Esophagus squamous epithelium (tissue), 5 donors: ENCODE measurements at regions not wholly inside any gene's neighbourhood (a gene's known extent, or its start where the extent isn't known, plus 50 kb on each side); places are given as distances from the start of the nearest gene placed in this dataset.

ENCODE experiments used
- DNase-seq: peaks from one replicate; lab custom pipeline; 2025; lab: John Stamatoyannopoulos, UW
- H3K27ac ChIP-seq, 4 donors: fragments of 200-600 bp; sonication (generic); one replicate each; pipeline ENCODE4 v1.5.1; 2016 to 2019; ENCODE audit warnings: mild to moderate bottlenecking in 1 of 4
- H3K27me3 ChIP-seq, 4 donors: fragments of 200-600 bp; sonication (generic); 1 replicate in 3 of 4; 2 replicates in 1 of 4; pipeline versions ENCODE4 v1.5.1 to v1.6.0; 2017 to 2021; ENCODE audit warnings: antibody characterized with exemption in 1 of 4
- H3K36me3 ChIP-seq, 3 donors: fragments of 200-600 bp; sonication (generic); one replicate each; pipeline ENCODE4 v1.5.1; 2016 to 2019
- H3K4me1 ChIP-seq, 3 donors: fragments of 200-600 bp; sonication (generic); one replicate each; pipeline ENCODE4 v1.5.1; 2017 to 2019
- H3K4me3 ChIP-seq, 4 donors: fragments of 200-600 bp; sonication (generic); 1 replicate in 3 of 4; 2 replicates in 1 of 4; pipeline ENCODE4 v1.5.1; 2016 to 2019; ENCODE audit warnings: mild to moderate bottlenecking in 2 of 4, moderate library complexity in 1 of 4
- H3K9me3 ChIP-seq, 3 donors: fragments of 200-600 bp; sonication (generic); one replicate each; pipeline ENCODE4 v1.5.1; 2016 to 2019
- POLR2A ChIP-seq, 4 donors: fragments of 450-650 bp; IDR thresholded peaks; one replicate each; pipeline ENCODE4 v1.6.1; 2017; ENCODE audit warnings: antibody characterized with exemption in 4 of 4, mild to moderate bottlenecking in 4 of 4, moderate library complexity in 3 of 4
- WGBS, 2 donors: methylation state at CpG; one replicate each; pipeline ENCODE4 v1.1.5; 2018; 5-methylcytosine and 5-hydroxymethylcytosine counted together
- intact Hi-C: fragments of 100-400 bp; cut with DNase I; formaldehyde crosslinking; loops from one replicate; pipeline ENCODE4 v1.15.0; 2022
- TF ChIP-seq, protein P1 (sequence below), 6 experiments: fragments of 450-650 bp in 4 of 6; fragments of 200-600 bp in 2 of 6; sonication (generic) in 2 of 6; IDR thresholded peaks; one replicate each; pipeline ENCODE4 v1.5.1; 2016 to 2019; ENCODE audit warnings: antibody characterized with exemption in 6 of 6, mild to moderate bottlenecking in 4 of 6, moderate library complexity in 4 of 6
- donor health status: DM: yes; HTN: yes; CAD: no.

DNA sequence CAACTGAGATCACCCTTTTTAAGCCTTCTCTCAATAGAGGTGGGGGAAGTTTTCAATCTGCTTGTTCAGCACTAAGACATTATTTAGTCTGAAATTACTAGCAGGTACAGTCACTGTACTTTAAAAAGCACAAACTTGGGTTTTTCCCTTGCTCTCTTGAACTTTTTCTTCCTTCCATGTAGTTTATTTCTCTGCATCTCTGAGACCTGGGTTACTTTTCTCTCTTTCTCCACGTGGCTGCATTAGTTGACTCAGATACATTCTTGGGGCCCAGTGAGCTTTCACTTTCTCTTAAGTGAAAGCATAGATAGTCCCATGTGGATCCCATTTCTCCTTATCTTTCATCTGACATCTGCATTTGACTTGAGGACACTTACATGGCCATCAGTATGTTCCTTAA, 433.9 kb upstream of the MAP3K7 start:
- no peaks in the 10 kb centered on the region for H3K36me3 ChIP-seq
- 33 to 56% methylated on average over 1 of the region's 1 CpG for WGBS, 2 donors
- TF ChIP-seq POLR2A (IDR thresholded peaks at IDR 0.05): no peak
- H3K27me3 ChIP-seq: no peaks in the 10 kb centered on the region
- DNase-seq: no peak
- H3K4me1 ChIP-seq: no peaks in the 10 kb centered on the region
- H3K27ac ChIP-seq: no peak overlapping the region
- H3K9me3 ChIP-seq: no peaks in the 10 kb centered on the region
- no peak overlapping the region for H3K4me3 ChIP-seq
- intact Hi-C loops: no loop called here

- intact Hi-C loops: no loop called here
- 92 to 97% methylated on average over 3 of the region's 3 CpGs for WGBS, 2 donors
- Histone ChIP-seq H3K27ac (no peak overlapping the region), H3K9me3 (no peaks in the 10 kb centered on the region), H3K4me1 (no peaks in the 10 kb centered on the region), H3K27me3 (no peaks in the 10 kb centered on the region), H3K36me3 (no peaks in the 10 kb centered on the region), H3K4me3 (no peak overlapping the region)
- no peak for TF ChIP-seq POLR2A (IDR thresholded peaks at IDR 0.05)
- TF ChIP-seq, protein P1, sequence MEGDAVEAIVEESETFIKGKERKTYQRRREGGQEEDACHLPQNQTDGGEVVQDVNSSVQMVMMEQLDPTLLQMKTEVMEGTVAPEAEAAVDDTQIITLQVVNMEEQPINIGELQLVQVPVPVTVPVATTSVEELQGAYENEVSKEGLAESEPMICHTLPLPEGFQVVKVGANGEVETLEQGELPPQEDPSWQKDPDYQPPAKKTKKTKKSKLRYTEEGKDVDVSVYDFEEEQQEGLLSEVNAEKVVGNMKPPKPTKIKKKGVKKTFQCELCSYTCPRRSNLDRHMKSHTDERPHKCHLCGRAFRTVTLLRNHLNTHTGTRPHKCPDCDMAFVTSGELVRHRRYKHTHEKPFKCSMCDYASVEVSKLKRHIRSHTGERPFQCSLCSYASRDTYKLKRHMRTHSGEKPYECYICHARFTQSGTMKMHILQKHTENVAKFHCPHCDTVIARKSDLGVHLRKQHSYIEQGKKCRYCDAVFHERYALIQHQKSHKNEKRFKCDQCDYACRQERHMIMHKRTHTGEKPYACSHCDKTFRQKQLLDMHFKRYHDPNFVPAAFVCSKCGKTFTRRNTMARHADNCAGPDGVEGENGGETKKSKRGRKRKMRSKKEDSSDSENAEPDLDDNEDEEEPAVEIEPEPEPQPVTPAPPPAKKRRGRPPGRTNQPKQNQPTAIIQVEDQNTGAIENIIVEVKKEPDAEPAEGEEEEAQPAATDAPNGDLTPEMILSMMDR (IDR thresholded peaks at IDR 0.05): no peak
- DNase-seq: no peak
Observed at GRCh38 chr6:91018586-91018985, 431.7 kb upstream of the MAP3K7 start.

- intact Hi-C loops: no loop called here
- Histone ChIP-seq H3K9me3 (no peaks in the 10 kb centered on the region), H3K27me3 (no peaks in the 10 kb centered on the region), H3K4me1 (peaks cover 0 to 5% (median 0%) of the 10 kb centered on the region in 3 donors), H3K36me3 (no peaks in the 10 kb centered on the region), H3K27ac (no peak overlapping the region), H3K4me3 (no peak overlapping the region)
- DNase-seq: no peak
- TF ChIP-seq POLR2A (IDR thresholded peaks at IDR 0.05): no peak
- TF ChIP-seq, protein P1 (IDR thresholded peaks at IDR 0.05): no peak
Observed at GRCh38 chr6:91013511-91013910, 426.6 kb upstream of the MAP3K7 start.

- Histone ChIP-seq H3K9me3 (no peaks in the 10 kb centered on the region), H3K4me1 (peaks cover 0 to 8% (median 0%) of the 10 kb centered on the region in 3 donors), H3K36me3 (no peaks in the 10 kb centered on the region), H3K27me3 (no peaks in the 10 kb centered on the region), H3K4me3 (no peak overlapping the region), H3K27ac (no peak overlapping the region)
- DNase-seq: no peak
- WGBS, 2 donors: 42 to 43% methylated on average over 4 of the region's 4 CpGs
- intact Hi-C loops: loop anchor here (10.0 kb wide), 1 partner anchor 1442 kb away; no protein-coding TSS in a partner anchor
- TF ChIP-seq, protein P1 (IDR thresholded peaks at IDR 0.05): no peak
Observed at GRCh38 chr6:90997076-90997475, 410.2 kb upstream of the MAP3K7 start.

- Histone ChIP-seq H3K27me3 (no peaks in the 10 kb centered on the region), H3K4me3 (no peak overlapping the region), H3K27ac (no peak overlapping the region), H3K9me3 (no peaks in the 10 kb centered on the region), H3K4me1 (peaks cover 0 to 8% (median 0%) of the 10 kb centered on the region in 3 donors), H3K36me3 (no peaks in the 10 kb centered on the region)
- 33 to 48% methylated on average over 3 of the region's 3 CpGs for WGBS, 2 donors
- intact Hi-C loops: loop anchor here (10.0 kb wide), 1 partner anchor 1439 kb away; no protein-coding TSS in a partner anchor
- TF ChIP-seq, protein P1 (IDR thresholded peaks at IDR 0.05): no peak
- no peak for TF ChIP-seq POLR2A (IDR thresholded peaks at IDR 0.05)
- no peak for DNase-seq
Observed at GRCh38 chr6:90993770-90994169, 406.9 kb upstream of the MAP3K7 start.

DNA sequence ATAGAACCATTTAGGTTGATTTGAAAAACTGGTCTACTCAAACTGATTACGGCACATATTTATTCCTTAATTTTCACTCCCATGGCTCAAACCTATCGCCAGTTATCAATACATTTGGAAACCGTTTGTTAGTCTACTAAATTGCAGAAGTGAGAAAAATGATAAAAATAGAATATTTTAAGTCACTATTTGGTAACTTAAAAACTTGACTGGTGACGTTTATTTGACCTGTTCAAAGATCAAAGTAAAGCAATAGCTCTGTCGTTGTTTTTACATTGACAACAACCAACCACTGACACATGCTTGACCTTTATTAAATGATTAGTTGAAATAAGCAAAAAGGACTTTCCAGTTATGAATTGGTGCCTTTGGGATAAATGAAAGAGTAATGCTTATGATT, 402.9 kb upstream of the MAP3K7 start:
- intact Hi-C loops: loop anchor here (10.0 kb wide), 1 partner anchor 1435 kb away; no protein-coding TSS in a partner anchor
- no peaks in the 10 kb centered on the region for H3K36me3 ChIP-seq
- no peak overlapping the region for H3K4me3 ChIP-seq
- no peaks in the 10 kb centered on the region for H3K9me3 ChIP-seq
- DNase-seq: no peak
- H3K4me1 ChIP-seq: peaks cover 0 to 3% (median 0%) of the 10 kb centered on the region in 3 donors
- no peak for TF ChIP-seq POLR2A (IDR thresholded peaks at IDR 0.05)
- TF ChIP-seq, protein P1 (IDR thresholded peaks at IDR 0.05): no peak
- H3K27me3 ChIP-seq: no peaks in the 10 kb centered on the region
- H3K27ac ChIP-seq: no peak overlapping the region
- 73 to 78% methylated on average over 5 of the region's 5 CpGs for whole genome bisulfite sequencing, 2 donors
